ENCODE measurements at regions not wholly inside any gene's neighbourhood (a gene's known extent, or its start where the extent isn't known, plus 50 kb on each side); places are given as distances from the start of the nearest gene placed in this dataset.
A peak's percentile ranks its signal among the peaks of the same experiment; 100 is the strongest.
"Not testable (repeated sequence)": the region's sequence is repeated elsewhere in the genome, so short reads cannot be mapped to it uniquely, and the experiment has no call there.

GRCh38 chrX:33989936-33990335, 142.2 kb downstream of the FAM47A start:
- no peak for DNase-seq (ENCODE audit: low read depth in 3 of 3, low spot score in 2 of 3)

- DNase-seq (ENCODE audit: low read depth in 3 of 3, low spot score in 2 of 3): no peak
These were observed 144.7 kb downstream of the FAM47A start for GRCh38 chrX:33987458-33987857.

- DNase-seq (ENCODE audit: low read depth in 3 of 3, low spot score in 2 of 3): no peak
These were observed 157.4 kb downstream of the FAM47A start for GRCh38 chrX:33974676-33975075.

- no peak for DNase-seq (ENCODE audit: low read depth in 3 of 3, low spot score in 2 of 3)
These were observed 161.8 kb downstream of the FAM47A start for GRCh38 chrX:33970028-33970967.

GRCh38 chrX:33969105-33969504, 163.0 kb downstream of the FAM47A start:
- no peak for DNase-seq (ENCODE audit: low read depth in 3 of 3, low spot score in 2 of 3)

- DNase-seq (ENCODE audit: low read depth in 3 of 3, low spot score in 2 of 3): no peak
These were observed 163.5 kb downstream of the FAM47A start for GRCh38 chrX:33968611-33969010.

- no peak for DNase-seq (ENCODE audit: low read depth in 3 of 3, low spot score in 2 of 3)
These were observed 182.8 kb downstream of the FAM47A start for GRCh38 chrX:33949300-33949699.

- DNase-seq (ENCODE audit: low read depth in 3 of 3, low spot score in 2 of 3): not testable (repeated sequence)
These were observed 205.9 kb downstream of the FAM47A start for GRCh38 chrX:33926249-33926648.

GRCh38 chrX:33923262-33923661, 208.9 kb downstream of the FAM47A start:
- DNase-seq (ENCODE audit: low read depth in 3 of 3, low spot score in 2 of 3): no peak

GRCh38 chrX:33909836-33910235, 222.3 kb downstream of the FAM47A start:
- DNase-seq (ENCODE audit: low read depth in 3 of 3, low spot score in 2 of 3): no peak

GRCh38 chrX:33908898-33909297, 223.2 kb downstream of the FAM47A start:
- no peak for DNase-seq (ENCODE audit: low read depth in 3 of 3, low spot score in 2 of 3)

GRCh38 chrX:33908074-33908473, 224.0 kb downstream of the FAM47A start:
- no peak for DNase-seq (ENCODE audit: low read depth in 3 of 3, low spot score in 2 of 3)

GRCh38 chrX:33906971-33907370, 225.1 kb downstream of the FAM47A start:
- no peak for DNase-seq (ENCODE audit: low read depth in 3 of 3, low spot score in 2 of 3)

- DNase-seq (ENCODE audit: low read depth in 3 of 3, low spot score in 2 of 3): no peak
These were observed 239.4 kb downstream of the FAM47A start for GRCh38 chrX:33892670-33893069.

- DNase-seq (ENCODE audit: low read depth in 3 of 3, low spot score in 2 of 3): no peak
These were observed 276.9 kb downstream of the FAM47A start for GRCh38 chrX:33855251-33855650.

- DNase-seq (ENCODE audit: low read depth in 3 of 3, low spot score in 2 of 3): not testable (repeated sequence)
These were observed 280.0 kb downstream of the FAM47A start for GRCh38 chrX:33852146-33852545.

- DNase-seq (ENCODE audit: low read depth in 3 of 3, low spot score in 2 of 3): peak in 1 of 3 donors; percentile 2
These were observed 291.9 kb downstream of the FAM47A start for GRCh38 chrX:33840176-33840575.

GRCh38 chrX:33831211-33831610, 300.9 kb downstream of the FAM47A start:
- no peak for DNase-seq (ENCODE audit: low read depth in 3 of 3, low spot score in 2 of 3)

GRCh38 chrX:33817266-33817665, 314.8 kb downstream of the FAM47A start:
- no peak for DNase-seq (ENCODE audit: low read depth in 3 of 3, low spot score in 2 of 3)

GRCh38 chrX:33808636-33809035, 323.5 kb downstream of the FAM47A start:
- no peak for DNase-seq (ENCODE audit: low read depth in 3 of 3, low spot score in 2 of 3)

- no peak for DNase-seq (ENCODE audit: low read depth in 3 of 3, low spot score in 2 of 3)
These were observed 347.6 kb downstream of the FAM47A start for GRCh38 chrX:33784548-33784947.

GRCh38 chrX:33741807-33742206, 390.3 kb downstream of the FAM47A start:
- DNase-seq (ENCODE audit: low read depth in 3 of 3, low spot score in 2 of 3): no peak
